ENCODE measurements at regions not wholly inside any gene's neighbourhood (a gene's known extent, or its start where the extent isn't known, plus 50 kb on each side); places are given as distances from the start of the nearest gene placed in this dataset.
"Not testable (repeated sequence)": the region's sequence is repeated elsewhere in the genome, so short reads cannot be mapped to it uniquely, and the experiment has no call there.

DNA sequence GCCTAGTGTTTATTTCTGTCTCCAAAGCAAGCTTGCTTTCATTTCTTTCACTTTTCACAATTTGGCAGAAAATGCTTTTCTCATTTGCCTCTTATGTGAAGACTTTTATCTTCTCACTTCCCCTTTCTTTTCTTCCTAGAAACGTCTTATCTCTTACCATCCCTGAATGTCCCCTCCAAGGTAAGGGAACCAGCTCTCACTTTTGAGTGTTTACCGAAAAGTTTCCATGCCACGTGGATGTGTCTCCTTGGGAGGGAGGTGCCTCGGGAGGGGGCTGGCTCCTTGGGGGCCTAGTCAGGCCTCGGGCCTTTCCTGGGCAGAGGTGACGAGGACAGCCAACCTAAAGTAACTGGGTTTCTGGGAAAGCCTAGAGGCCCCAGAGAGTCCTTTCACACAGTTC, 127.4 kb downstream of the CD24 start:
- no peak for DNase-seq

DNA sequence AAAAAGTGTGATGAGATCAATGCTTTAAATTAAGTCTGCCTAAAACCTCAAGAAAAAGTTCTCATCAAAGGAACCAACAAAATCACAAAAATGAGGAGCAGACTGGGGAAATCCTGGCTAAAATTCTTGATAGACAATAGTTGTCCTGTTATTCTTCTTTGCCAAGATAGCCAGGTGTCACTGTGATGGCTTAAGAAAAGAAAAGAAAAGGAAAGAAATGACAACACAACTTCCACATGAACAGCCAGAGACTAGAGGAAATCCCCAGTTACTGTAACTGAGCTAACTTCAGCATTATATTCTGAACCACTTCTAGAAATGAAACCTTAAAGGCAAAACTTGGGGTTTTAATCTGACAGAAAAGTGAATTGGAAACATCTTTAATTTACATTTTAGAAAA, 129.6 kb downstream of the CD24 start:
- DNase-seq = no peak

DNA sequence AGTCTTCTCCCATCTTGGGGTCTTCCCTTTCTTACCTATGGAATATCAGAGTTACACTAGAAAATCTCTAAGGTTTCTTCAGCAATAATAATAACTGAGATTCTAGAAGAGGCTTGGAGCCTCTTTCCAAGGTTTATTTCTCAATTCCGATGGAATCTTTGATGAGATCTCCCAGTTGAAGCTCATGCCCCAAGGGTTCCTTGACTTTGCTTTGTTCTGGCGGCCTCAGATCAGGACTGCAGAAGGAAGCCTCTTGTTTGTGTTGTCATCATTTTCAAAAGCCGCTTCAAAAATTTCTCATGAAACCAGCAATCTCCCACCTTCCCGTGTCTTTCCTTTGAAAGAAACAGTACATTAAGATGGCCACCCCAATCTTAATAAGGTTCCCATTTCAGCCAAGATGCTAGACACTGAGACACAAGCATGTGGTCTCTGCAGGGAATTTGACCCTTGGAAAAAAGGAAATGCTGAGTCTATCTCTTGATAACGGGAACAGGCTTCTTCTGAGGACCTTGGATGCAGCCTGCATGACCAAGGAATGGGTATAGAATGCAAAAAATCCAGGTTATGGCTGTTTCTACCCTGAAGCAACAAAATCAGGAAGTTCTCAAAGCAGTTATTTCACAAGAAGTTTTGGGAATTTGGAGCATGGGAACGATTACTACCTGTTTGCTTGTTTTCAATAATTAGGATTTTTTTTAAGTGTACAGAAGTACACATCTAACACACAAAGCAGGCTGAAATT, 141.6 kb downstream of the CD24 start:
- DNase-seq = no peak

GRCh38 chr6:106830930-106831329, 143.6 kb downstream of the CD24 start:
- DNase-seq = no peak

- no peak for DNase-seq
Measured at GRCh38 chr6:106829451-106829850, 145.1 kb downstream of the CD24 start.

- DNase-seq = no peak
Measured at GRCh38 chr6:106827081-106827480, 147.4 kb downstream of the CD24 start.

DNA sequence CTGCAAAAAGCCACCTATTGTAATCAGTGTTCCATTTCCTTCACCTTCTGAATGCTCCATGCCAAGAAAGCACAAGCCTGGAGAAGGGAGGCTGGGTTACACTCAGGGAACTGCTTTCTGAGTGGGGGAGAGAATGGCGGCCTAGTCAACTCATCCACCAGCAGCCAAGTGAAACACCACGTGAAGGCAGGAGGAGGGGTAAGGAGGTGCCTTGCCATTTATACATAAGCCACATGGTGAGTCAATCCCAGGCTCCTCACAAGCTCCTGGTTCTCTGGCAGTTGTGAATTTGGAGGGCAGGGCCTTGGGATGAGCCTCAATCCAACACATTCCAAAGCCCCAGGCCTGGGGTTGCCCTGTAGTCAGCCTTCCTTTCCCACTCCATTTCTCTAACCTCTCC, 149.4 kb downstream of the CD24 start:
- no peak for DNase-seq

- no peak for DNase-seq
Measured at GRCh38 chr6:106823732-106824351, 150.7 kb downstream of the CD24 start.

GRCh38 chr6:106823058-106823457, 151.5 kb downstream of the CD24 start:
- DNase-seq = no peak

DNA sequence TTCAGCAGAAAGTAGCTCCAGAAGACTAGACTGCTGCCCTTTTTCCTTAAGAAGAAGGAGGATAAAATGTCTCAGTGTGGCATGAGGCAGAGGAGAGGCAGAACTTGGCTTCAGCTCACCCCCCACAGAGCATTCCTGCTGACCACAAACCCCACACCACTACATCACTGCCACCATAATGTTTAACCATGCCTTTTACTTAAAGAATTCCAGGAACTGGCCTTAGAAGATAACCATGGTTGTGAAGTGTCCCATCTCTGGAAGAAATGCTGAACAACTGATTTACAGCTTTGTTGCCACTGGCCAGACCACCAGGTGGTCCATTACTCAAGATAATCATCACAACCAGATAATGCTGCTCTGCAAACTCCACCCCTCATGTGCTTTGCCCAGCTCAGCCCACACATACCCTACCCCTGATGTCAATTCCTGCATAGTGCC, 154.1 kb downstream of the CD24 start:
- no peak for DNase-seq

DNA sequence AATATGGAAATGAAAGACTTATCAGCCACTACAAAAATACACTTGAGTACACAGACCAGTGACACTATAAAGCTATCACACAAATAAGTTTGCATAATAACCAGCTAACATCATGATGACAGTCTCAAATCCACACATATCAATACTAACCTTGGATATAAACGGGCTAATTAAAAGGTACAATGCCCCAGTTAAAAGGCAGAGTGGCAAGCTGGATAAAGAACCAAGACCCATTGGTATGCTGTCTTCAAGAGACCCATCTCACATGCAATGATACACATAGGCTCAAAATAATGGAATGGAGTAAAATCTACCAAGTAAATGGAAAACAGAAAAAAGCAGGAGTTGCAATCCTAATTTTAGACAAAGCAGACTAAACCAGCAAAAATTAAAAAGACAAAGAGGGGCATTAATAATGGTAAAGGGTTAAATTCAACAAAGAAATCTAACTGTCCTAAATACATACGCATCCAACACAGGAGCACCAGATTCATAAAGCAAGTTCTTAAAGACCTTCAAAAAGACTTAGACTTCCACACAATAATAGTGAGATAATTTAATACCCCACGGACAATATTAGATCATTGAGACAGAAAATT, 163.3 kb downstream of the CD24 start:
- no peak for DNase-seq

DNA sequence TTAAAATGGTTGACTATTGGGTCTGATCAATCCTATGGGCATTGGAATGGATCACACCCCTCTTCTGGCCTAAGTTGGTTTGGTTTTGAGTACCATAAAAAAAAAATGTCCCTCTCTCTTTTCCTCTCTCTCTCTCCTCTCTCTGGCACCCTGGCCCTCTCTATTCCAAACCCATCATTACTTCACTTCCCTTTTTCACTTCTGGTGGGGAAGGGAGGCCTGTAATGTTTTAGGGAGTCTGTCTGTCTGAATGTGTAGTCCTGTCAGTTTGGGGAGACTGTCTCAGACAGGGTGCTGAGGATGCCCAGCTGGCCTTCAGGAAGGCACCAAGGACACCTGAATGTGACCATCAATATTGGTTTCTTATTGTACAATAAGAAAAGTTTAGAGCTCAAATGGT, 165.8 kb downstream of the CD24 start:
- no peak for DNase-seq

GRCh38 chr6:106807947-106808611, 166.4 kb downstream of the CD24 start:
- DNase-seq = no peak

- DNase-seq = not testable (repeated sequence)
Measured at GRCh38 chr6:106806253-106806652, 168.3 kb downstream of the CD24 start.

- DNase-seq = no peak
Measured at GRCh38 chr6:106805771-106806170, 168.8 kb downstream of the CD24 start.

GRCh38 chr6:106804346-106805335, 169.9 kb downstream of the CD24 start:
- no peak for DNase-seq

DNA sequence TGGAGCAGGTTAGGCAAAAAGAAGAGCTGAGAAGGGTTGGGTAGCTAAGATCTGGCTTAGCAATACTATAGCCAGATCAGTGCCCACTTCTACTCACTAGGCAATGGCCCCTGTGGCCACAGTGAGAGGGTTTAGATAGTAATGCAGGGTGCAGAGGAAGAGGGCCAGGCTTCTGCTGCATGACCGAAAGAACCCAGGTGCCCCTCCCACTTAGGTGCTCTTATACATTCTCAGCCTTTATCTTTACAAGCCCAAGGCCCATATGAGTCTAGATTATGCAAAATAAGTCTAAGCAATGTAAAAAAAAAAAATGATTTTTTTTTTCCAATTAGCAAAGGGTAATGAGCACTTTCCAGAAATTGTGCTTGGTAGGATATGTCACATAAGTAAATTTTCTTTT, 171.3 kb downstream of the CD24 start:
- no peak for DNase-seq

GRCh38 chr6:106802139-106802538, 172.4 kb downstream of the CD24 start:
- DNase-seq = no peak

- DNase-seq = no peak
Measured at GRCh38 chr6:106801256-106801655, 171.9 kb downstream of the QRSL1 start.

- DNase-seq = no peak
Measured at GRCh38 chr6:106800379-106800778, 171.0 kb downstream of the QRSL1 start.

DNA sequence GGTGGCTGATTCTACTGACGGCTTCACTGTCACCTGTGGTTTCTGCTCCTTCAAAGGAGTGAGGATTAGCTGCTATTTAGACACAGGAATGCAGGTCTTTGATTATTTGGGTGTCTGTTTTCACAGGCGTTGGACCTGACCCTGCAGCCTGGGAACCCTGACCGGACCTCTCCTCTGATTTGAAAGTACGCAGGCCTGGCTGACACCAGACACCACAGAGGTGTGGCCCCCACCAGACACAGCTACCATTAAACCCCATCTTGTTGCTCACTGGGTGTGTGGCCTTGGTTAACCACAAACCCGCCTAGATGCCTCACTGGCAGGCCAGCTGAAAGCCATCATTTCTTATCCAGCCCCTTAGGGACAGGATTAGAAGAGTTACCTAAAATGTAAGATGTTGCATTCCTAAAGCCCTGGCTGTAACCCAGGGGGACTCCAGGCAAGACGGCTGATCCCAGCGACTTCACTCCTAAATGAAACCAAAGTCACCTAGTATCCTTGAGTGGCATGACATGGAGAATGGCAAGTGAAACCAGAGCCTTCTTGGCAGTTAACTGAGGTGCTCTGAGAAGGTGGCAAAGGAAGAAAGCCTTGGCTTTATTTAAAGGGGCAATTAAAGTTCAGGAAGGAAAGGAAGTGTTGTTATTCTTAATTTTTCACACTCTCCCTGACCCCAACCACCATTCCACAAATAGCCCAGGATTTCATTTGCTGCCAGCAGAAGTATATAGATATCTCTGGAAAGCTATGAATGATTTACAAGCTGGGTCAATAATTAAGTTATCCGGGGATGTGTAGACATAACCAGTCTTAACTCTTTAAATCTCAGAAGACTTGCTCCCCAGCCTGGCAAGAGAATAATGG, 169.9 kb downstream of the QRSL1 start:
- DNase-seq = peak in 1 of 5 experiments; percentile 50
